HEK293 (cell line): ENCODE measurements at regions not wholly inside any gene's neighbourhood (a gene's known extent, or its start where the extent isn't known, plus 50 kb on each side); places are given as distances from the start of the nearest gene placed in this dataset.
A peak's percentile ranks its signal among the peaks of the same experiment; 100 is the strongest.

Experiments
- CTCF ChIA-PET: fragments of 350-600 bp; formaldehyde crosslinking; extraction: SDS; loops from one replicate; lab custom pipeline; 2021; ENCODE audit warnings: antibody characterized with exemption; lab: Yijun Ruan, JAX
- POLR2A ChIA-PET: fragments of 300-600 bp; formaldehyde crosslinking; extraction: SDS; loops from one replicate; lab custom pipeline; 2020; ENCODE audit warnings: antibody characterized with exemption, inconsistent platforms; lab: Yijun Ruan, JAX
- H3K27ac ChIP-seq: fragments of 200-500 bp; sonication (Bioruptor generic); 2 replicates; pipeline ENCODE4 v1.5.1; 2014; ENCODE audit warnings: low read depth, low read length, control low read depth, inconsistent platforms; ENCODE audit errors: extremely low read depth
- H3K36me3 ChIP-seq, 2 experiments: fragments of 200-500 bp in 1 of 2; sonication (Bioruptor generic) in 1 of 2; 1 replicate in 1 of 2; 2 replicates in 1 of 2; pipeline ENCODE4 v1.5.1; 2014 to 2017; ENCODE audit warnings: inconsistent platforms in 2 of 2, low read length in 2 of 2; ENCODE audit not compliant: control insufficient read depth in 2 of 2, insufficient read depth in 1 of 2
- H3K4me1 ChIP-seq: fragments of 200-500 bp; sonication (Bioruptor generic); 2 replicates; pipeline ENCODE4 v1.5.1; 2014; ENCODE audit warnings: mild to moderate bottlenecking, low read length, inconsistent platforms; ENCODE audit not compliant: control insufficient read depth, insufficient read depth
- H3K4me3 ChIP-seq: 2 replicates; pipeline ENCODE4 v1.5.1; 2011; ENCODE audit warnings: low read depth, mild to moderate bottlenecking, control low read depth, low read length, moderate library complexity
- H3K9me3 ChIP-seq: fragments of 200-500 bp; sonication (Bioruptor generic); 2 replicates; pipeline ENCODE4 v1.5.1; 2014; ENCODE audit warnings: low read depth, low read length, inconsistent platforms; ENCODE audit not compliant: control insufficient read depth, insufficient read depth
- BCL11B ChIP-seq: fragments of 450-650 bp; formaldehyde crosslinking; IDR thresholded peaks from 2 replicates; pipeline ENCODE4 v1.5.1; 2016; ENCODE audit warnings: low read depth, missing biosample characterization, missing genetic modification characterization
- CTCF ChIP-seq: fragments of 450-650 bp; formaldehyde crosslinking; IDR thresholded peaks from 2 replicates; pipeline ENCODE4 v1.5.1; 2016; ENCODE audit warnings: missing biosample characterization, missing genetic modification characterization
- GLI2 ChIP-seq: fragments of 450-650 bp; formaldehyde crosslinking; IDR thresholded peaks from 2 replicates; pipeline ENCODE4; 2017; ENCODE audit warnings: missing biosample characterization, missing genetic modification characterization, low read depth, borderline replicate concordance
- HIC1 ChIP-seq: fragments of 450-650 bp; formaldehyde crosslinking; IDR thresholded peaks from 2 replicates; pipeline ENCODE4 v1.5.1; 2016; ENCODE audit warnings: missing biosample characterization, missing genetic modification characterization
- OSR2 ChIP-seq: fragments of 450-650 bp; formaldehyde crosslinking; IDR thresholded peaks from 2 replicates; pipeline ENCODE4 v1.5.1; 2016; ENCODE audit warnings: missing biosample characterization, missing genetic modification characterization
- PRDM1 ChIP-seq: fragments of 450-650 bp; formaldehyde crosslinking; IDR thresholded peaks from 2 replicates; pipeline ENCODE4; 2016; ENCODE audit warnings: missing biosample characterization, missing genetic modification characterization
- PRDM6 ChIP-seq: fragments of 450-650 bp; formaldehyde crosslinking; IDR thresholded peaks from 2 replicates; pipeline ENCODE4 v1.5.1; 2017; ENCODE audit warnings: missing biosample characterization, missing genetic modification characterization
- SCRT2 ChIP-seq: fragments of 450-650 bp; formaldehyde crosslinking; IDR thresholded peaks from 2 replicates; pipeline ENCODE4 v1.5.1; 2016; ENCODE audit warnings: missing biosample characterization, missing genetic modification characterization
- ZBTB17 ChIP-seq: fragments of 450-650 bp; formaldehyde crosslinking; IDR thresholded peaks from 2 replicates; pipeline ENCODE4 v1.5.1; 2016; ENCODE audit warnings: missing biosample characterization, missing genetic modification characterization
- ZBTB26 ChIP-seq: fragments of 450-650 bp; formaldehyde crosslinking; optimal IDR thresholded peaks from 2 replicates; pipeline ENCODE3; 2016; ENCODE audit warnings: missing biosample characterization, mild to moderate bottlenecking, missing genetic modification characterization
- ZBTB7A ChIP-seq: fragments of 450-650 bp; formaldehyde crosslinking; IDR thresholded peaks from 2 replicates; pipeline ENCODE4 v1.5.1; 2016; ENCODE audit warnings: low read depth, missing biosample characterization, missing genetic modification characterization
- ZFP41 ChIP-seq: fragments of 450-650 bp; formaldehyde crosslinking; IDR thresholded peaks from 2 replicates; pipeline ENCODE4 v1.5.1; 2016; ENCODE audit warnings: missing biosample characterization, missing genetic modification characterization, borderline replicate concordance
- ZNF132 ChIP-seq: fragments of 450-650 bp; formaldehyde crosslinking; IDR thresholded peaks from 2 replicates; pipeline ENCODE4 v1.5.1; 2017; ENCODE audit warnings: missing biosample characterization, missing genetic modification characterization, borderline replicate concordance
- ZNF146 ChIP-seq: fragments of 450-650 bp; formaldehyde crosslinking; IDR thresholded peaks from 2 replicates; pipeline ENCODE4 v1.5.1; 2016; ENCODE audit warnings: missing biosample characterization, missing genetic modification characterization
- ZNF169 ChIP-seq: fragments of 450-650 bp; formaldehyde crosslinking; IDR thresholded peaks from 2 replicates; pipeline ENCODE4 v1.5.1; 2016; ENCODE audit warnings: missing biosample characterization, missing genetic modification characterization
- ZNF174 ChIP-seq: fragments of 450-650 bp; formaldehyde crosslinking; IDR thresholded peaks from 2 replicates; pipeline ENCODE4 v1.5.0; 2017; ENCODE audit warnings: missing biosample characterization, mild to moderate bottlenecking, missing genetic modification characterization
- ZNF19 ChIP-seq: fragments of 450-650 bp; formaldehyde crosslinking; IDR thresholded peaks from 2 replicates; pipeline ENCODE4; 2016; ENCODE audit warnings: missing biosample characterization, missing genetic modification characterization, low read depth
- ZNF202 ChIP-seq: fragments of 450-650 bp; formaldehyde crosslinking; IDR thresholded peaks from 2 replicates; pipeline ENCODE4 v1.5.1; 2016; ENCODE audit warnings: missing biosample characterization, missing genetic modification characterization, borderline replicate concordance
- ZNF221 ChIP-seq: fragments of 450-650 bp; formaldehyde crosslinking; IDR thresholded peaks from 2 replicates; pipeline ENCODE4 v1.5.1; 2017; ENCODE audit warnings: missing biosample characterization, missing genetic modification characterization, borderline replicate concordance
- ZNF274 ChIP-seq, 2 experiments: fragments of 200-500 bp in 1 of 2; fragments of 450-650 bp in 1 of 2; sonication (Bioruptor generic) in 1 of 2; formaldehyde crosslinking in 1 of 2; IDR thresholded peaks; 2 replicates each; pipeline versions ENCODE4 v1.5.1 to v1.6.1; 2014 to 2016; ENCODE audit warnings: borderline replicate concordance in 1 of 2, inconsistent platforms in 1 of 2, low read length in 1 of 2, missing biosample characterization in 1 of 2, missing genetic modification characterization in 1 of 2
- ZNF335 ChIP-seq: fragments of 450-650 bp; formaldehyde crosslinking; conservative IDR thresholded peaks from 2 replicates; pipeline ENCODE4 v1.5.1; 2016; ENCODE audit warnings: missing biosample characterization, missing genetic modification characterization
- ZNF354C ChIP-seq: fragments of 450-650 bp; formaldehyde crosslinking; IDR thresholded peaks from 2 replicates; pipeline ENCODE4 v1.5.1; 2016; ENCODE audit warnings: missing biosample characterization, missing genetic modification characterization, low read depth, borderline replicate concordance
- ZNF623 ChIP-seq: fragments of 450-650 bp; formaldehyde crosslinking; IDR thresholded peaks from 2 replicates; pipeline ENCODE4 v1.5.1; 2016; ENCODE audit warnings: missing biosample characterization, missing genetic modification characterization
- ZNF629 ChIP-seq: fragments of 450-650 bp; formaldehyde crosslinking; IDR thresholded peaks from 2 replicates; pipeline ENCODE4 v1.5.1; 2017; ENCODE audit warnings: missing biosample characterization, missing genetic modification characterization
- ZNF76 ChIP-seq: fragments of 450-650 bp; formaldehyde crosslinking; IDR thresholded peaks from 2 replicates; pipeline ENCODE4; 2016; ENCODE audit warnings: low read depth, missing biosample characterization, missing genetic modification characterization, borderline replicate concordance
- ZNF785 ChIP-seq: fragments of 450-650 bp; formaldehyde crosslinking; IDR thresholded peaks from 2 replicates; pipeline ENCODE4 v1.5.1; 2016; ENCODE audit warnings: missing biosample characterization, missing genetic modification characterization
- ZXDB ChIP-seq: fragments of 450-650 bp; formaldehyde crosslinking; IDR thresholded peaks from 2 replicates; pipeline ENCODE4 v1.5.1; 2016; ENCODE audit warnings: missing biosample characterization, missing genetic modification characterization

- TF ChIP-seq ZNF202 = no peak
- TF ChIP-seq ZNF132 (tag by site-specific recombination) = no peak
- no peak for TF ChIP-seq ZBTB7A (tag by site-specific recombination)
- no peak for TF ChIP-seq ZNF354C (tag by site-specific recombination)
- TF ChIP-seq ZBTB26 (tag by site-specific recombination) = no peak
- no peak for TF ChIP-seq ZXDB
These were observed 580.3 kb downstream of the BNC2 start (continued) for GRCh38 chr9:16290169-16290568.

- Histone ChIP-seq H3K4me1 (no peaks in the 10 kb centered on the region), H3K36me3 (no peaks in the 10 kb centered on the region), H3K27ac (no peak overlapping the region), H3K4me3 (no peak overlapping the region), H3K9me3 (no peaks in the 10 kb centered on the region)
- ChIA-PET CTCF (no interaction called here), POLR2A (no interaction called here)
- TF ChIP-seq GLI2 (no peak), HIC1 (tag by site-specific recombination) (no peak), ZNF785 (no peak), ZNF623 (tag by site-specific recombination) (peak; percentile 75), ZBTB17 (tag by site-specific recombination) (no peak)
These were observed 578.5 kb downstream of the BNC2 start for GRCh38 chr9:16291921-16292320.

- no peak overlapping the region for H3K27ac ChIP-seq
- POLR2A ChIA-PET = no interaction called here
- H3K9me3 ChIP-seq = no peaks in the 10 kb centered on the region
- CTCF ChIA-PET = no interaction called here
- H3K36me3 ChIP-seq = no peaks in the 10 kb centered on the region
- no peak overlapping the region for H3K4me3 ChIP-seq
- no peak for TF ChIP-seq ZNF274 (IDR thresholded peaks at IDR 0.05; ENCODE audit: low read length)
- TF ChIP-seq ZNF274 (tag by site-specific recombination; IDR thresholded peaks at IDR 0.05; ENCODE audit: borderline replicate concordance) = no peak
- TF ChIP-seq ZNF335 (tag by site-specific recombination) = no peak
- no peak for TF ChIP-seq BCL11B (tag by site-specific recombination)
- TF ChIP-seq ZNF221 = no peak
- TF ChIP-seq SCRT2 (tag by site-specific recombination) = no peak
- TF ChIP-seq ZNF174 (tag by site-specific recombination) = no peak
- TF ChIP-seq ZNF76 (tag by site-specific recombination) = no peak
- no peak for TF ChIP-seq ZNF629 (tag by site-specific recombination)
- no peak for TF ChIP-seq ZFP41
- TF ChIP-seq PRDM6 (tag by site-specific recombination) = no peak
- TF ChIP-seq PRDM1 = no peak
- no peak for TF ChIP-seq CTCF (tag by site-specific recombination)
- TF ChIP-seq ZNF146 (tag by site-specific recombination) = no peak
- TF ChIP-seq ZNF19 (tag by site-specific recombination) = no peak
- no peak for TF ChIP-seq ZNF169
- TF ChIP-seq OSR2 = no peak
- no peaks in the 10 kb centered on the region for H3K4me1 ChIP-seq
These were observed 576.9 kb downstream of the BNC2 start for GRCh38 chr9:16293610-16294009.
